H1 (cell line): ENCODE measurements at regions not wholly inside any gene's neighbourhood (a gene's known extent, or its start where the extent isn't known, plus 50 kb on each side); places are given as distances from the start of the nearest gene placed in this dataset.

Experiments used
- CTCF ChIA-PET: fragments of 300-600 bp; sonication (Branson Sonifier 250); formaldehyde crosslinking; loops from one replicate; lab custom pipeline; 2021; ENCODE audit not compliant: partially characterized antibody; lab: Charles Lee
- POLR2A ChIA-PET: fragments of 300-600 bp; sonication (Branson Sonifier 250); formaldehyde crosslinking; loops from one replicate; lab custom pipeline; 2021; ENCODE audit warnings: inconsistent platforms; ENCODE audit not compliant: partially characterized antibody; lab: Charles Lee
- DNase-seq, 2 experiments: peaks; one replicate each; pipeline versions ENCODE4 v3.0.0 to v3.0.0-alpha.2; 2010 to 2022; ENCODE audit warnings: low spot score in 2 of 2, low read depth in 1 of 2, mixed read lengths in 1 of 2
- FAIRE-seq: peaks from 2 replicates; lab custom pipeline; 2011; peaks lifted over from hg19 to GRCh38; lab: Jason Lieb, UNC
- H2AFZ ChIP-seq: 2 replicates; pipeline ENCODE4 v1.8.1; 2012; ENCODE audit warnings: low read length, inconsistent platforms
- H2AK5ac ChIP-seq: 2 replicates; pipeline ENCODE4 v1.6.1; 2013; ENCODE audit warnings: low read depth, low read length
- H2BK120ac ChIP-seq: replicated peaks from 2 replicates; pipeline ENCODE3; 2013; ENCODE audit warnings: low read depth, low read length, inconsistent platforms
- H2BK12ac ChIP-seq: 2 replicates; pipeline ENCODE4 v1.6.1; 2013; ENCODE audit warnings: low read depth, low read length
- H2BK15ac ChIP-seq: 2 replicates; pipeline ENCODE4 v1.6.1; 2013; ENCODE audit warnings: low read length
- H2BK20ac ChIP-seq: 2 replicates; pipeline ENCODE4 v1.6.1; 2013; ENCODE audit warnings: low read length
- H2BK5ac ChIP-seq: 2 replicates; pipeline ENCODE4 v1.6.1; 2013; ENCODE audit warnings: low read depth, low read length
- H3K14ac ChIP-seq: 2 replicates; pipeline ENCODE4 v1.6.1; 2013; ENCODE audit warnings: inconsistent platforms; ENCODE audit not compliant: insufficient read length
- H3K18ac ChIP-seq: 2 replicates; pipeline ENCODE4 v1.6.1; 2013; ENCODE audit warnings: low read length; ENCODE audit errors: extremely low read depth
- H3K23ac ChIP-seq: 2 replicates; pipeline ENCODE4 v1.6.1; 2013; ENCODE audit warnings: inconsistent platforms; ENCODE audit not compliant: insufficient read length
- H3K23me2 ChIP-seq: 2 replicates; pipeline ENCODE4 v1.6.1; 2013; ENCODE audit warnings: low read depth, low read length
- H3K27ac ChIP-seq: 2 replicates; pipeline ENCODE4 v1.6.1; 2011; ENCODE audit warnings: low read depth, low read length, inconsistent platforms
- H3K27me3 ChIP-seq, 4 experiments: replicated peaks in 1 of 4; 1 replicate in 1 of 4; 2 replicates in 3 of 4; pipeline versions ENCODE4 v1.6.1 to v1.8.1; 2011 to 2013; ENCODE audit warnings: low read length in 3 of 4, mild to moderate bottlenecking in 3 of 4, inconsistent platforms in 2 of 4, mixed read lengths in 2 of 4, moderate library complexity in 1 of 4; ENCODE audit not compliant: control insufficient read depth in 3 of 4, insufficient read depth in 3 of 4; ENCODE audit errors: extremely low read depth in 1 of 4
- H3K36me3 ChIP-seq, 4 experiments: 2 replicates each; pipeline versions ENCODE4 v1.6.1 to v1.8.1; 2011 to 2013; ENCODE audit warnings: mild to moderate bottlenecking in 4 of 4, low read length in 3 of 4, moderate library complexity in 2 of 4, control low read depth in 1 of 4, inconsistent platforms in 1 of 4; ENCODE audit not compliant: insufficient read depth in 4 of 4, control insufficient read depth in 2 of 4
- H3K4ac ChIP-seq: replicated peaks from 2 replicates; pipeline ENCODE3; 2013; ENCODE audit warnings: low read length, low read depth, mixed read lengths, inconsistent platforms; ENCODE audit not compliant: insufficient read length
- H3K4me1 ChIP-seq, 4 experiments: replicated peaks in 1 of 4; 1 replicate in 1 of 4; 2 replicates in 3 of 4; pipeline versions ENCODE4 v1.6.1 to v1.8.1; 2011 to 2013; ENCODE audit warnings: low read length in 3 of 4, inconsistent platforms in 2 of 4, mixed read lengths in 1 of 4; ENCODE audit not compliant: insufficient read depth in 4 of 4, control insufficient read depth in 3 of 4
- H3K4me2 ChIP-seq, 2 experiments: 2 replicates each; pipeline versions ENCODE4 v1.6.1 to v1.8.1; 2011 to 2013; ENCODE audit warnings: low read depth in 2 of 2, low read length in 2 of 2, control low read depth in 1 of 2, inconsistent platforms in 1 of 2, mild to moderate bottlenecking in 1 of 2; ENCODE audit not compliant: insufficient read depth in 1 of 2
- H3K4me3 ChIP-seq, 4 experiments: fragments of 200-600, 300-600 bp in 1 of 4; sonication (generic), shearing (Covaris generic), sonication (Bioruptor Twin) in 1 of 4; 2 replicates each; pipeline versions ENCODE4 v1.5.1 to v1.8.1; 2011 to 2016; ENCODE audit warnings: low read length in 4 of 4, low read depth in 3 of 4, control low read depth in 2 of 4, inconsistent platforms in 2 of 4, mild to moderate bottlenecking in 2 of 4, mixed read lengths in 1 of 4, moderate library complexity in 1 of 4; ENCODE audit not compliant: insufficient read depth in 2 of 4; ENCODE audit errors: extremely low read depth in 1 of 4
- H3K56ac ChIP-seq: replicated peaks from 2 replicates; pipeline ENCODE3; 2013; ENCODE audit warnings: low read depth, mild to moderate bottlenecking, mixed read lengths, low read length, inconsistent platforms; ENCODE audit not compliant: insufficient read length
- H3K79me1 ChIP-seq: 2 replicates; pipeline ENCODE4 v1.6.1; 2013; ENCODE audit warnings: low read depth, low read length, control low read depth
- H3K79me2 ChIP-seq, 2 experiments: 2 replicates each; pipeline versions ENCODE4 v1.6.1 to v1.8.1; 2012 to 2013; ENCODE audit warnings: low read length in 2 of 2, mild to moderate bottlenecking in 2 of 2, inconsistent platforms in 1 of 2; ENCODE audit not compliant: insufficient read depth in 2 of 2, control insufficient read depth in 1 of 2
- H3K9ac ChIP-seq, 4 experiments: replicated peaks in 1 of 4; 1 replicate in 1 of 4; 2 replicates in 3 of 4; pipeline versions ENCODE4 v1.6.1 to v1.8.1; 2011 to 2013; ENCODE audit warnings: low read depth in 3 of 4, low read length in 3 of 4, control low read depth in 2 of 4, mild to moderate bottlenecking in 2 of 4, moderate library complexity in 2 of 4, inconsistent platforms in 1 of 4; ENCODE audit errors: extremely low read depth in 1 of 4
- H3K9me3 ChIP-seq, 2 experiments: 2 replicates each; pipeline versions ENCODE4 v1.6.1 to v1.8.1; 2012 to 2013; ENCODE audit warnings: mild to moderate bottlenecking in 2 of 2, moderate library complexity in 2 of 2, control low read depth in 1 of 2, inconsistent platforms in 1 of 2, low read depth in 1 of 2, low read length in 1 of 2, mixed read lengths in 1 of 2; ENCODE audit not compliant: insufficient read depth in 2 of 2
- H4K20me1 ChIP-seq, 2 experiments: replicated peaks in 1 of 2; 2 replicates each; pipeline versions ENCODE3 to v1.8.1; 2011 to 2013; ENCODE audit warnings: inconsistent platforms in 2 of 2, low read length in 2 of 2, mild to moderate bottlenecking in 1 of 2; ENCODE audit not compliant: insufficient read depth in 2 of 2, control insufficient read depth in 1 of 2
- H4K5ac ChIP-seq: 2 replicates; pipeline ENCODE4 v1.6.1; 2013; ENCODE audit warnings: low read length, low read depth, mixed read lengths, inconsistent platforms; ENCODE audit not compliant: insufficient read length
- H4K8ac ChIP-seq: 2 replicates; pipeline ENCODE4 v1.8.0; 2013; ENCODE audit warnings: mild to moderate bottlenecking, moderate library complexity, low read length, inconsistent platforms; ENCODE audit not compliant: insufficient read depth; ENCODE audit errors: extremely low read depth
- H4K91ac ChIP-seq: replicated peaks from 2 replicates; pipeline ENCODE3; 2013; ENCODE audit warnings: low read length, mixed read lengths, inconsistent platforms; ENCODE audit not compliant: insufficient read length
- CHD1 ChIP-seq: IDR thresholded peaks from 2 replicates; pipeline ENCODE4 v1.6.1; 2012; ENCODE audit warnings: low read depth, low read length, improper control_type of control experiment
- WGBS, 2 experiments: shearing (Covaris generic) in 1 of 2; methylation state at CpG; one replicate each; pipeline versions ENCODE4 v1.1.6 to v1.1.7; 2013 to 2015; ENCODE audit warnings: low lambda C conversion rate in 2 of 2, mixed read lengths in 2 of 2, inconsistent platforms in 1 of 2, low coverage in 1 of 2, missing lambda C conversion rate in 1 of 2; ENCODE audit not compliant: insufficient replicate concordance in 2 of 2, insufficient coverage in 1 of 2, insufficient read length in 1 of 2; ENCODE audit errors: extremely low coverage in 1 of 2, missing lambda C conversion rate in 1 of 2; 5-methylcytosine and 5-hydroxymethylcytosine counted together

DNA sequence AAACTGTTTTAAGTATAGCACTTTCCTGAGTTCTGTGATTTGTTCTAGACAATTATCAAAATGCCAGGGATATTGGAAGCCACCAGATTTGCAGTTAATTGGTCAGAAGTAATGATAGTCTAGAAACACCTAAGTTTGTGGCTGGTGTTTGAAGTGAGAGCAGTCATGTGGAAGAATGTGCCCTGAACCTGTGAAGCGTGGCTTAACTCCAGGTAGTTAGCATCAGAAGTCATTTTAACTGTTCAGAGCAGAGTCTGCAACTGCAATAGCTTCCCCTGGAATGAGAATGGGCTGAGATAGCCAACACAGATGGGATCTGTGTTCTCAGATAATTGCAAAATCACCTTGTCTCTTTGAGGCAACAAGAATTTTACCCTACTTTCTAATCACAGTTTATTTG lies 255.1 kb upstream of the GK2 start:
- Histone ChIP-seq H3K27ac (no peak overlapping the region), H3K14ac (no peak overlapping the region), H3K79me2 (no peaks in the 10 kb centered on the region), H2BK120ac (no peak overlapping the region), H2AK5ac (no peak overlapping the region), H3K23me2 (no peaks in the 10 kb centered on the region), H3K4me1 (no peaks in the 10 kb centered on the region), H3K9ac (no peak overlapping the region), H3K36me3 (no peaks in the 10 kb centered on the region), H3K4ac (no peak overlapping the region), H3K27me3 (no peaks in the 10 kb centered on the region), H2BK20ac (no peak overlapping the region), H4K5ac (no peak overlapping the region), H4K20me1 (no peaks in the 10 kb centered on the region), H2AFZ (no peak overlapping the region), H3K9me3 (peaks cover 5% of the 10 kb centered on the region in 2 experiments; a peak in 2 of 4 replicates), H2BK5ac (no peak overlapping the region), H3K4me2 (no peak overlapping the region), H2BK15ac (no peak overlapping the region), H3K79me1 (no peaks in the 10 kb centered on the region), H3K18ac (no peak overlapping the region), H2BK12ac (no peak overlapping the region), H3K56ac (no peak overlapping the region), H4K91ac (no peak overlapping the region), H4K8ac (no peak overlapping the region), H3K23ac (no peak overlapping the region), H3K4me3 (no peak overlapping the region)
- 100% methylated on average over 1 of the region's 1 CpG; no CpG with 5 or more reads in 1 of the 2 experiments for WGBS, 2 experiments
- no peak for DNase-seq
- CTCF ChIA-PET, result no interaction called here
- no peak for FAIRE-seq
- POLR2A ChIA-PET, result no interaction called here
- no peak for TF ChIP-seq CHD1
